Eye (tissue), 1 donor: ENCODE measurements at regions not wholly inside any gene's neighbourhood (a gene's known extent, or its start where the extent isn't known, plus 50 kb on each side); places are given as distances from the start of the nearest gene placed in this dataset.

Experiments used
- DNase-seq: peaks from one replicate; pipeline ENCODE4 v3.0.0-alpha.2; 2015

DNA sequence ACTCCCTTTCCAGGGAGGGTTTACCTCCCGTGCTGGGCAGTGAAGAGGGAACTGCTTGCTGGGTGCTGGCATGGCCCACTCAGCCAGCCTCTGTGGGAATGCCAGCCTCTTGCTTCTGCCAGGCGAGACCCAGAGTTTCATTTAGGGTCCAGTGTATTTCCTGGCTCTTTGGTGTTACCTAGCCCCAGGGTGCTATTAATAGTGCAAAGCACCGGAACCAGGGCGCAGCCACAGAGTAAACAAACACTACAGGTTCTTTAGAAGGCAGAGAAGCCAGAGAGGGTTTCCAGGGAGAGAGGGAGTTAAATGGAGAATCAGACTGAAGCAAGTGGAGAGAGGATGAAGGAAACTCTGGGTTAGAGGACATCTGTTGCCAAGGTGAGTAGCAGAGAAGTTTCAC, 74.9 kb upstream of the SPATA13 start:
- DNase-seq, result no peak

DNA sequence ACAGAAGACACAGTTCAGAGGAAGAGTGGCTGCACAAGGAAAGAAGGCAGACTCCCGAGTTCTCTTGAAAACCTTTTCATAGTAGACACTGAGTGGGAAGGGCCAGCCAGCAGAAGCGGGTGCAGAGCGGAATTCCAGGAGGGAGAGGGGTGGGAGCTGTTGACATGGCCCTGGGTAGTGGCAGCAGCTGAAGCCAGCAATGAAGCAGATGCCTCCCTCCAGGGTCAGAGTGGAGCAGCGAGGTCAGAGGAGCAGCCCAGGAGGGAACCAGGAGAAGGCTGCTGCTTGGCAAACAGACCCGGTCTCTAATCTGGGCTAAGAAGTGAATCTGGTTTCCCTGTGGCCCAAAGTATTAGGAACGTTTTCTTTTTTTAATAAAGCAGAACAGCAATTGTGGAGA, 73.9 kb upstream of the SPATA13 start:
- peak; percentile 60 for DNase-seq

DNA sequence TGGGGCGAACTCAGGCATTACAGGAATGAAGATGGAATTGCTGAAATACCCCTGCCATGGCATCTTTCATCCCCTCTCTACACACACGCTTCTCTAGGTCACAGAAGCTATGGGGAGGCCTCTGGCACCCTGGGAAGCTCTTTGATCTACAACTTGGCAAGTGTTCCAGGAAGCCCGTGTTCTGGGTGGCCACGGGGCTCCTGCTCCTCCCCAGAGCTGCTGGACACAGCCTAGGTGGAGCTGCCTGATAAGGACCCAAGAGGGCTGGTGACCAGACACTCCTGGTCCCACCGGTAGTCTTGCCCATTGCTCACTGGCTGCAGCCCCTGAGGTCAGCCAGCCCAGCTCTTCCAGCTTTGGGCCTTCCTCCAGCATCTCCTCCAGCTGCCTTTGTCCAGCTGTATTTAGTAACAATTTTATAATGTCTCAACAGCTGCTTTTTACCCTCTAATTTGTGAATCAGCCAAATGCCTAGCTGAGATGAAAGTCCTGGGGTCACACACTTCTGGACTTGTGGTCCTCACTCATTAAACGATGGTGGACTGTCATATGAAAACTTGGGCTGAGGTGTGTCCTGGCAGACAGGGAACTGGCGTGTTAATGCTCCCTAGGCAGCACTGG, 72.8 kb upstream of the SPATA13 start:
- DNase-seq, result peak; percentile 31

- no peak for DNase-seq
Measured at GRCh38 chr13:24090049-24090448, 70.5 kb upstream of the SPATA13 start.

DNA sequence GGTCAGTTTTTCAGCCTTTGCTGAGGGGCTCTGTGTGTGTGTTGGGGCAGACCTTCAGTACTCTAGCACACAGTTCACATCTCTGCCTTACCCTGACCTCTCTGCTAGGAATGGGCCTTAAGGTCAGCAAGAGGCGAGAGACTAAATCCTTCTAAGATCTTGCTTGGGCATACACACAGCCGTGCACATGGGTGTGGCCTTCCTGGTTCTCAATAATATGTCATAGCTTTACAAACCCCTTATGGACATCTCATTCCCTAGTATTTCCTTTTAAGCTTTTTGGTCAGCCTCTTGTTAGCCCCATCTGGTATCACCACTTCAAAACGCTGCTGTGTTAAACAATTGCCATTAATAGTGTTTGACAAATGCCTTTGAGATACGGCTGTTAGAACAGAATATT, 69.4 kb upstream of the SPATA13 start:
- no peak for DNase-seq

DNA sequence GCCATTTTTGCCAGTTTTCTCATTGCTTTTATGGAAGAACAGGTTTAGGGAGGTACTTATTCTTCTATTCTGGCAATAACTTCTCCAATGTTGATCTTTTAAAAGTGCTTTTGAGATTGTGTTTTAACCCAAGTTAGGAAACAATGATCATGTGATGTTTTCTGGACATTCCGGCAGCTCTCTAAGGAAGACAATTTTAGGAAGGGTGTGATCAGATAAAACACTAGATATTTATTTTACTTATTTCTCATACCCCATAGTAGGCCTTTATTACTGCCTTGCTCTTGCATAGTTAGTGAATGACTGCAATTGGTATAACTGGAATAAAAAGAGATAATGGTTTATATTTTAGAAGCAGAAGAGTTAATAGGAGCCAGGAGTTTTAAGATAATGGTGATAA, 68.4 kb upstream of the SPATA13 start:
- DNase-seq, result no peak

DNA sequence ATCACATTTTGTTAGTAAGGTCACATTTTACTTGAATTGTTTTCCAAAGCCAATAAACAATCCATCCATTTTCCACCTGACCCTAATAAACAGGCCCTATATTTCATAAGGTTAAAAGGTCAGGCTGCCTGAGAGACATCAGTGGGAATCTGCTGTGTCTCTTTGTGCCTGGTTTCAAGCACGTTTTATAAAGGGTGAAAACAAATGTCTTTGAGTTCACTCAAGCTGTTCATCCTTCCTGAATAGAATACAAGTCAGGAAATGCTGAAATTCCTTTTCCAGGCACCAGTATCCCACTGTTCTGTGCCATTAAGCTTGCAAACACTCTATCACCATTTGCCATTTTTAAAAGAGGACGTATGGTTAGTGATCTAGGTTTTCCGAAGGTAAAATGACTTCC, 67.5 kb upstream of the SPATA13 start:
- no peak for DNase-seq

- no peak for DNase-seq
Measured at GRCh38 chr13:24096659-24097058, 63.9 kb upstream of the SPATA13 start.

DNA sequence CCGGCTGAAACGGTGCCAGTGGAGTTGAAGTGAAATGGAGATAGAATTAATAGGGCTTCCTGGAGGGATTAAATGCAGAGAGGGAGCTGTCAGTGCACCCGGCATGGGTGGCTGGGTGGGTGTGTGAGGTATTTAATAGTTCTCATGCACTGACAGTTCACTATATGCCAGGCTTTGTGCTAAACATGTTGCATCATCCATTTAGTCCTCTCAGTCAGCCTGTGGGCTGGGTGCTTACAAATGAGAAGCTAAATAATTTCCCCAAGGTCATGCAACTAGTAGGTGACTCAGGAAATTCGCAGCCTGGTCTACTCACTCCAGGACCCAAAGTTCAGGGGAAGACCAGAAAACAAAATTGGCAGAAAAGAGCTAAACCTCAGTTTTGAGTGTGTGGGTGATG, 63.5 kb upstream of the SPATA13 start:
- DNase-seq, result no peak

- DNase-seq, result no peak
Measured at GRCh38 chr13:24097667-24098066, 62.9 kb upstream of the SPATA13 start.

DNA sequence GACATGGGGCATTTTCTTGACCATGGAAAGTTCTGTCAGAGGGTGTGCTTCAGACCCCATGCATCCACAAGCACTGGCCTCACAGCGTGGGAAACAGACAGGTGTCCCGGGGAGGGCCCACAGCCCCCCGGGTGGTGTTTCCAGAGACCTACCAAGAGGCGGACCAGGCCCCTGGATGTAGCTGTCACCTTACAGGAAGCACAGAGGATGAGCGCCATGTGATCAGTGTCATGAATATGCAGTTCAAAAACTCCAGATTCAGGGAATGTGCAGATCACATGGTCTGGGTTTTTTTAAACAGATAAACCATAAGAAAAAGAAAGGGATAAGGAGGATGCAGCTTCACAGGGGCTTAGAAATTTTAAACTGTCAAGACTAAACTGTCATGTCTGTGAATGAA, 61.0 kb upstream of the SPATA13 start:
- no peak for DNase-seq

DNA sequence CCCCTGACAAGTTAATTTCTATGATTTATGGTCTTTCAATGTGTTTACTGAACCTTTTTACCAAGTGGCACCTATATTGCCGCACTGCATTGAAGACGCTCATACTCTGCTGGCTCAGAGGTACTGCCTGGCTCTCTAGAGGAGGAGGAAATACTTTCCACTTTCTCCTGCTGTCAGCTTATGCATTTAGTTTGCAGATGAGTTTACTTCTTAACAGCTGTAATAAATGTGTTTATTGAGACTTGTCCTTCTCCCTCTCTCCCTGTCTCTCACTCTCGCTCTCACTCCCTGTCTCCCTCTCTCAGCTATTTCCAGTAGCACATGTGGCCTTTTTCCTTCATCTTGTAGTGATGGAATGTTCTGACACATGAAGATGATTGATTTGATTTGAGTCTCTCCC, 60.3 kb upstream of the SPATA13 start:
- no peak for DNase-seq

DNA sequence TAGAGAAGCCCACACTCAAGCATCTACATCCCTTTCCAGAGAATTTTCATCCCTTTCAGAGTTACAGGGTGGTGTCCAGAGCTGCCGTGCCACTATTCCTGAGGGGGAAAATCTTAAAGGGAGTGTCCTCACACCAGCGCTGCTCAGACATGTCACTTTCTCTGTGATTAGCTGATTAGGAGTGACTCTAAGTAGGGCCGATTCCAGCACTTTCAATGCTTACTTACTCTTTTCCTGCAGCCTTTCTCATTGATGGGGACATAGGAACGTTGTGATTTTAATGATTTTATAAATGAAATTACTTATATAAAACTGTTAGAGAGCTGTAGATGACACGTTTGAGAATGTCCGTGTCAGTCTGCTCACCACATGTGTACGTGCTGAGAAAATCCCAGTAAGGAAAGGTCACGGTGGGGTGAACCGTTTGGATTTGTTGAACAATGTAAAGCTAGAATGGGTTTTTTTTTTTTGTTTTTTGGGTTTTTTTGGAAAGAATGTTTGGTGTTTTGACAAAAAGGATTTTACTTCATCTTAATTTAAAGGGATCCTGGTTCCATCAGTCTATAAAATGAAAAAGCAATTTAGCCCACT, 56.6 kb upstream of the SPATA13 start:
- peak; percentile 79 for DNase-seq

GRCh38 chr13:24104723-24105122, 55.8 kb upstream of the SPATA13 start:
- DNase-seq, result no peak

- no peak for DNase-seq
Measured at GRCh38 chr13:24106429-24106828, 54.1 kb upstream of the SPATA13 start.

DNA sequence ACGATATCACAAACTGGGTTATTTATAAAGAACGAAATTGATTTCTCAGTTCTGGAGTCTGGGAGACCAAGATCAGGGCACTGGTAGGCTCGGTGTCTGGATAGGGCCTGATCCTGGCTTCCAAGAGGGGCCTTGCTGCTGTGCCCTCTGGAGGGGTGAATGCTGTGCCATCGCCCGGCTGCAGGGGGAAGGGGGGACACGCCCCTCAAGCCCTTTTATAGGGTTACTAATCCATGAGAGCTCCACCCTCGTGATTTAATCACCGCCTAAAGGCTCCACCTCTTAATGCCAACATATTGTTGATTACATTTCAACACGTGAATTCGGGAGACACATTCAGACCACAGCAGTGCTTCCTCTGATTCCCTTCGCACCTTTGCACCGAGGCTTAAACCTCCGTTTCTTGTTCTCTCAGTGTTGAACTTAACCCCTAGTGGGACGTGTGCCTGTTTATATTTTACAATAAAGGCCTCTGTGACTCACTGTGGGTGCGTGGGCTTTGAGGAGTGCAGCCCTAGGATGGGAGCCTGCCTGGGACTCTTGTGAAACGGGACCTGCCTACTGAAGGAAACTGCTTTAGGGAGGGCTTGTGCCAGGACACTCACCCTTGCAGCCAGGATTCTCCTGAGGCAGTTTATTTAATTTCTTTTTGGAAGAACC, 52.4 kb upstream of the SPATA13 start:
- DNase-seq, result no peak

- DNase-seq, result no peak
Measured at GRCh38 chr13:24108615-24108965, 51.9 kb upstream of the SPATA13 start.

DNA sequence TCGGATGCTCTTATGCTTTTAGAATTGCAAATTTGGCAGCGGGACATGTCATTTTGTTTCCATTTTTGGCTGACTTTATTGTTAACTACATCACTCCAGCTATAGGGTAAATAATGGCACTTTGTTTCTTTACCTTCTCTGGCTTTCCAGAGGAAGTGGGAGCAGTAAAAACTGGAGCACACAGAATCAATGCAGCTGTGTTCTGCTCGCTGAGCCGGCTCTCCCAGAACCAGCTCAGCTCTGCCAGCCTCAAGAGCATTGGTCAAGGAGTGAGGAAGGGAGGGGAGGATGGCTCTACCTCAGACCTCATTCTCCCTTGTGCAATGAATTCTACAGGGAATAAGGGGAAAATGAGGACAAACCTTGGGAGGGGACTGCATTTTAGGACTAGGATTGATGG, 50.5 kb upstream of the SPATA13 start:
- DNase-seq, result no peak
